ENCODE measurements at regions not wholly inside any gene's neighbourhood (a gene's known extent, or its start where the extent isn't known, plus 50 kb on each side); places are given as distances from the start of the nearest gene placed in this dataset.

- Mint-ChIP-seq H3K27me3 (ENCODE audit: low read depth) (no peaks in the 10 kb centered on the region), H3K9me3 (peaks cover 19% of the 10 kb centered on the region), H3K4me1 (ENCODE audit: low read depth) (no peaks in the 10 kb centered on the region), H3K27ac (no peak overlapping the region), H3K4me3 (no peak overlapping the region), H3K36me3 (ENCODE audit: low read depth) (no peaks in the 10 kb centered on the region)
- DNase-seq (ENCODE audit: low spot score): no peak
Measured at GRCh38 chr1:163872067-163872466, 550.3 kb downstream of the NUF2 start.

GRCh38 chr1:163874070-163874469 lies 552.3 kb downstream of the NUF2 start:
- Mint-ChIP-seq H3K36me3 (ENCODE audit: low read depth) (no peaks in the 10 kb centered on the region), H3K9me3 (peaks cover 12% of the 10 kb centered on the region), H3K27me3 (ENCODE audit: low read depth) (no peaks in the 10 kb centered on the region), H3K4me3 (no peak overlapping the region), H3K27ac (no peak overlapping the region), H3K4me1 (ENCODE audit: low read depth) (no peaks in the 10 kb centered on the region)
- DNase-seq (ENCODE audit: low spot score): no peak

GRCh38 chr1:163875200-163875926 lies 553.6 kb downstream of the NUF2 start:
- H3K36me3 Mint-ChIP-seq (ENCODE audit: low read depth): no peaks in the 10 kb centered on the region
- H3K4me3 Mint-ChIP-seq: no peak overlapping the region
- H3K9me3 Mint-ChIP-seq: peaks cover 12% of the 10 kb centered on the region
- H3K27me3 Mint-ChIP-seq (ENCODE audit: low read depth): no peaks in the 10 kb centered on the region
- DNase-seq (ENCODE audit: low spot score): no peak
- no peaks in the 10 kb centered on the region for H3K4me1 Mint-ChIP-seq (ENCODE audit: low read depth)
- no peak overlapping the region for H3K27ac Mint-ChIP-seq

GRCh38 chr1:163875927-163876320 lies 554.2 kb downstream of the NUF2 start:
- H3K4me3 Mint-ChIP-seq: no peak overlapping the region
- H3K27ac Mint-ChIP-seq: no peak overlapping the region
- no peaks in the 10 kb centered on the region for H3K36me3 Mint-ChIP-seq (ENCODE audit: low read depth)
- no peaks in the 10 kb centered on the region for H3K4me1 Mint-ChIP-seq (ENCODE audit: low read depth)
- no peaks in the 10 kb centered on the region for H3K27me3 Mint-ChIP-seq (ENCODE audit: low read depth)
- peaks cover 12% of the 10 kb centered on the region for H3K9me3 Mint-ChIP-seq
- no peak for DNase-seq (ENCODE audit: low spot score)

GRCh38 chr1:163876546-163876945 lies 554.8 kb downstream of the NUF2 start:
- Mint-ChIP-seq H3K9me3 (peaks cover 12% of the 10 kb centered on the region), H3K4me3 (no peak overlapping the region), H3K27me3 (ENCODE audit: low read depth) (no peaks in the 10 kb centered on the region), H3K4me1 (ENCODE audit: low read depth) (no peaks in the 10 kb centered on the region), H3K36me3 (ENCODE audit: low read depth) (no peaks in the 10 kb centered on the region), H3K27ac (no peak overlapping the region)
- DNase-seq (ENCODE audit: low spot score): no peak

GRCh38 chr1:163877016-163877415 lies 555.3 kb downstream of the NUF2 start:
- Mint-ChIP-seq H3K9me3 (peaks cover 12% of the 10 kb centered on the region), H3K27ac (no peak overlapping the region), H3K36me3 (ENCODE audit: low read depth) (no peaks in the 10 kb centered on the region), H3K4me1 (ENCODE audit: low read depth) (no peaks in the 10 kb centered on the region), H3K4me3 (no peak overlapping the region), H3K27me3 (ENCODE audit: low read depth) (no peaks in the 10 kb centered on the region)
- DNase-seq (ENCODE audit: low spot score): no peak

GRCh38 chr1:163885510-163885909 lies 563.8 kb downstream of the NUF2 start:
- no peak overlapping the region for H3K4me3 Mint-ChIP-seq
- no peak overlapping the region for H3K27ac Mint-ChIP-seq
- H3K36me3 Mint-ChIP-seq (ENCODE audit: low read depth): no peaks in the 10 kb centered on the region
- H3K4me1 Mint-ChIP-seq (ENCODE audit: low read depth): no peaks in the 10 kb centered on the region
- no peak for DNase-seq (ENCODE audit: low spot score)
- H3K9me3 Mint-ChIP-seq: peaks cover 10% of the 10 kb centered on the region
- H3K27me3 Mint-ChIP-seq (ENCODE audit: low read depth): no peaks in the 10 kb centered on the region

GRCh38 chr1:163896001-163896400 lies 574.2 kb downstream of the NUF2 start:
- no peaks in the 10 kb centered on the region for H3K36me3 Mint-ChIP-seq (ENCODE audit: low read depth)
- no peaks in the 10 kb centered on the region for H3K4me1 Mint-ChIP-seq (ENCODE audit: low read depth)
- no peak overlapping the region for H3K4me3 Mint-ChIP-seq
- peaks cover 23% of the 10 kb centered on the region for H3K9me3 Mint-ChIP-seq
- H3K27ac Mint-ChIP-seq: no peak overlapping the region
- H3K27me3 Mint-ChIP-seq (ENCODE audit: low read depth): no peaks in the 10 kb centered on the region
- DNase-seq (ENCODE audit: low spot score): no peak

GRCh38 chr1:163897412-163898155 lies 575.8 kb downstream of the NUF2 start:
- Mint-ChIP-seq H3K4me3 (no peak overlapping the region), H3K36me3 (ENCODE audit: low read depth) (no peaks in the 10 kb centered on the region), H3K9me3 (peaks cover 28% of the 10 kb centered on the region), H3K27me3 (ENCODE audit: low read depth) (no peaks in the 10 kb centered on the region), H3K27ac (no peak overlapping the region), H3K4me1 (ENCODE audit: low read depth) (no peaks in the 10 kb centered on the region)
- no peak for DNase-seq (ENCODE audit: low spot score)

- no peak overlapping the region for H3K4me3 Mint-ChIP-seq
- no peak for DNase-seq (ENCODE audit: low spot score)
- no peaks in the 10 kb centered on the region for H3K4me1 Mint-ChIP-seq (ENCODE audit: low read depth)
- peaks cover 50% of the 10 kb centered on the region for H3K9me3 Mint-ChIP-seq
- no peaks in the 10 kb centered on the region for H3K36me3 Mint-ChIP-seq (ENCODE audit: low read depth)
- no peaks in the 10 kb centered on the region for H3K27me3 Mint-ChIP-seq (ENCODE audit: low read depth)
- H3K27ac Mint-ChIP-seq: no peak overlapping the region
Measured at GRCh38 chr1:163906283-163906682, 584.5 kb downstream of the NUF2 start.

- Mint-ChIP-seq H3K36me3 (ENCODE audit: low read depth) (no peaks in the 10 kb centered on the region), H3K4me1 (ENCODE audit: low read depth) (no peaks in the 10 kb centered on the region), H3K9me3 (peaks cover 26% of the 10 kb centered on the region), H3K27me3 (ENCODE audit: low read depth) (no peaks in the 10 kb centered on the region), H3K4me3 (no peak overlapping the region), H3K27ac (no peak overlapping the region)
- DNase-seq (ENCODE audit: low spot score): no peak
Measured at GRCh38 chr1:163912170-163912884, 590.6 kb downstream of the NUF2 start.

- DNase-seq (ENCODE audit: low spot score): no peak
- no peak overlapping the region for H3K4me3 Mint-ChIP-seq
- H3K27ac Mint-ChIP-seq: no peak overlapping the region
- no peaks in the 10 kb centered on the region for H3K4me1 Mint-ChIP-seq (ENCODE audit: low read depth)
- H3K27me3 Mint-ChIP-seq (ENCODE audit: low read depth): no peaks in the 10 kb centered on the region
- no peaks in the 10 kb centered on the region for H3K36me3 Mint-ChIP-seq (ENCODE audit: low read depth)
- H3K9me3 Mint-ChIP-seq: peaks cover 15% of the 10 kb centered on the region
Measured at GRCh38 chr1:163914785-163915413, 593.1 kb downstream of the NUF2 start.

GRCh38 chr1:163922743-163923201 lies 601.0 kb downstream of the NUF2 start:
- DNase-seq (ENCODE audit: low spot score): no peak

GRCh38 chr1:163924041-163924440 lies 602.3 kb downstream of the NUF2 start:
- H3K27ac Mint-ChIP-seq: no peak overlapping the region
- peaks cover 17% of the 10 kb centered on the region for H3K9me3 Mint-ChIP-seq
- H3K4me1 Mint-ChIP-seq (ENCODE audit: low read depth): no peaks in the 10 kb centered on the region
- no peak overlapping the region for H3K4me3 Mint-ChIP-seq
- no peaks in the 10 kb centered on the region for H3K36me3 Mint-ChIP-seq (ENCODE audit: low read depth)
- H3K27me3 Mint-ChIP-seq (ENCODE audit: low read depth): no peaks in the 10 kb centered on the region
- no peak for DNase-seq (ENCODE audit: low spot score)

More at GRCh38 chr1:163922743-163923201, 601.0 kb downstream of the NUF2 start:
- H3K9me3 Mint-ChIP-seq: peaks cover 17% of the 10 kb centered on the region
- no peaks in the 10 kb centered on the region for H3K36me3 Mint-ChIP-seq (ENCODE audit: low read depth)
- no peaks in the 10 kb centered on the region for H3K27me3 Mint-ChIP-seq (ENCODE audit: low read depth)
- no peak overlapping the region for H3K4me3 Mint-ChIP-seq
- H3K4me1 Mint-ChIP-seq (ENCODE audit: low read depth): no peaks in the 10 kb centered on the region
- no peak overlapping the region for H3K27ac Mint-ChIP-seq
